Hepatic stellate cell (primary cell): ENCODE measurements at regions not wholly inside any gene's neighbourhood (a gene's known extent, or its start where the extent isn't known, plus 50 kb on each side); places are given as distances from the start of the nearest gene placed in this dataset.
"Not testable (repeated sequence)": the region's sequence is repeated elsewhere in the genome, so short reads cannot be mapped to it uniquely, and the experiment has no call there.

Experiments used
- DNase-seq: peaks from one replicate; pipeline ENCODE4 v3.0.0; 2011; ENCODE audit warnings: low spot score

DNA sequence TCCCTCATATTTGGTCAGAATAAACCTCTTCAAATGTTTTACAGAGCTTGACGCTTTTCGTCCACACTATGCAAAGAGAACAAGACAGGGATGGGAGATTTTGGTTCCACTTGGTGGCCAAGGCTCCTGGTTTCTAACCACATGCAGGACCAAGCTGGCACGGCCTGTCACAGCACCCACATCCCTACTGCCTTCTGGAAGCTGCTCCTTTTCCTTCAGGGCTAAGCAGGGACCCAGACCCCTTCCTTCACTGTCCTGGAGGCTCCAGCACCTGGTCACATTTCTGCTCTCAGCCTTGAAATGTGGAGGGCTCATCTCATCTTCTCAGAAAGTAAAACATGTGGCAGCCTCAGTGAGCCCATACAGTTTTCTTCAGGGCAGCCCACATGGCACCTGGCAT lies 50.4 kb upstream of the ARHGEF7 start:
- no peak for DNase-seq

DNA sequence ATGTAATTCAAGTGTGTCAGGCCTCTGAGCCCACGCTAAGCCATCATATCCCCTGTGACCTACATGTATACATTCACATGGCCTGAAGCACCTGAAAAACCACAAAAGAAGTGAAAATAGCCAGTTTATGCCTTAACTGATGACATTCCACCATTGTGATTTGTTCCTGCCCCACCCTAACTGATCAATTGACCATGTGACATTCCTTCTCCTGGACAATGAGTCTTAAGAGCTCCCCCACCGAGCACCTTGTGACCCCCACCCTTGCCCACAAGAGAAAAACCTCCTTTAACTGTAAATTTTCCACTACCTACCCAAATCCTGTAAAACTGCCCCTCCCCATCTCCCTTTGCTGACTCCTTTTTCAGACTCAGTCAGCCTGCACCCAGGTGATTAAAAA lies 52.1 kb upstream of the ARHGEF7 start:
- DNase-seq, result no peak

DNA sequence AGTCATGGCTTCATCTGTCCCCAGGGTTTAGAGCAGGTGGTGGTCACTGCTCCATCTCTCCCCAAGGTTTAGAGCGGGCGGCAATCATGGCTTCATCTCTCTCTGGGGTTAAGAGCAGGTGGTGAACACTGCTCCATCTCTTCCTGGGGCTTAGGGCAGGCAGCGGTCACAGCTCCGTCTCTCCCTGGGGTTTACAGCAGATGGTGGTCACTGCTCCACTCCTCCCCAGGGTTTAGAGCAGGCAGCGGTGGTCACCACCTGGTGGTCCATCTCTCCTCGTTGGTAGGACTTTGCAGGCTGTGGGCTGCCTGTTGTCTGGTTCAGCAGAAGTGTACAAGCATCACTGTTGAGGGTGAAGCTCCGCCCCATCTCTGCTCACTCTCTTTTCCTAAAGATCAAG lies 52.8 kb upstream of the ARHGEF7 start:
- no peak for DNase-seq

DNA sequence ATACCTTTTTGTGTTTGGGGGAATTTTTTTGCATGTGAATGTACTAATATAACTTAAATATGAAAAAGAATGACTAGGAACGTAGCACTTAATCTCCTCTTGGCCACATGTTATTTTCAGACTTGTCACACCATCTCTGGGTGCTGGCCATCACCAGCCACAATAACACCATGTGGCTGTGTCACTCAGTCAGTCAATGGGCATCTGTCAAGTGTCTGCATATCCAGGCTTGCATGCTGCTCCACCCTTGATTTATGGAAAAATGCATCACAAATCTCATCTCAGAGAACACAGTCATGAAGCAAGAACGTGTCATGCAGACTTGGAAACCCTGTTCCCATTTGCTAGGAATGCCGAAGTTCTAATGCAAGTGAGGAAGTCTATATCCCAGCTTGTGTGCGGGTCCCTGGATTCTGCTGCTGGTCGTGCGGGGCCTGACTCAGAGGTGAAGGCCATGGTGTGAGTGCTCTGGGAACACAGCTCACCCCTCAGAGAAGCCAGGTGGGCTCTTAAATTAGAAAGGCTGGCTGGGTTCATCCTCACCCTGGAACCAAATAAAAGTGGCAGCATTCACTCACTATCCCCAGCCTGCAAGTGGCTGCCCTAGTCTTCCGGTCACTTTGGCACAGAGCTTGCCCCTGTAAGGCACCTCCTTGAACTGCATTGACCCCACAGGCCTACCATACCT lies 53.6 kb upstream of the ARHGEF7 start:
- no peak for DNase-seq

DNA sequence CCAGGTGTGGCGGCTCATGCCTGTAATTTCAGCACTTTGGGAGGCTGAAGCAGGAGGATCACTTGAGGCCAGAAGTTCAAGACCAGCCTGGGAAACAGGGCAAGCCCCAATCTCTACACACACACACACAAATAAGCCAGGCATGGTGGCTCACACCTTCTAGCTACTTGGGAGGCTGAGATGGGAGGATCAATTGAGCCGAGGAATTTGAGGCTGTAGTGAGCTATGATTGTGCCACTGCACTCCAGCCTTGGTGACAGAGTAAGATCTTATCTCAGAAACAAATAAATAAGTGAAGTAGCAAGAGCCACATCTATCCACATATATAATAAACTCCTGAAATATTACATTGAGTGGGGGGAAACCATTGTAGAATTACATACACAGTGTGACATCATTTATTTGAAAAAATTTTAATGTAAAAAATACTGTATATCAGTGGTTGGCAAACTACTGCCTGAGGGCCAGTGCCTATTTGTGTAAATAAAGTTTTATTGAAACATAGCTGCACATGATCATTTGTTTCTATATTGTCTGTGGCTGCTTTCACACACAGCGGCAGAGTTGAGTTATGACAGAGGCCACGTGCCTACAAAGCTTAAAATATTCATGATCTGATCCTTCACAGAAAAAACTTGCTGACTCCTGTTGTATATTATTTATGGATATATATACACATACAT lies 54.7 kb upstream of the ARHGEF7 start:
- no peak for DNase-seq

DNA sequence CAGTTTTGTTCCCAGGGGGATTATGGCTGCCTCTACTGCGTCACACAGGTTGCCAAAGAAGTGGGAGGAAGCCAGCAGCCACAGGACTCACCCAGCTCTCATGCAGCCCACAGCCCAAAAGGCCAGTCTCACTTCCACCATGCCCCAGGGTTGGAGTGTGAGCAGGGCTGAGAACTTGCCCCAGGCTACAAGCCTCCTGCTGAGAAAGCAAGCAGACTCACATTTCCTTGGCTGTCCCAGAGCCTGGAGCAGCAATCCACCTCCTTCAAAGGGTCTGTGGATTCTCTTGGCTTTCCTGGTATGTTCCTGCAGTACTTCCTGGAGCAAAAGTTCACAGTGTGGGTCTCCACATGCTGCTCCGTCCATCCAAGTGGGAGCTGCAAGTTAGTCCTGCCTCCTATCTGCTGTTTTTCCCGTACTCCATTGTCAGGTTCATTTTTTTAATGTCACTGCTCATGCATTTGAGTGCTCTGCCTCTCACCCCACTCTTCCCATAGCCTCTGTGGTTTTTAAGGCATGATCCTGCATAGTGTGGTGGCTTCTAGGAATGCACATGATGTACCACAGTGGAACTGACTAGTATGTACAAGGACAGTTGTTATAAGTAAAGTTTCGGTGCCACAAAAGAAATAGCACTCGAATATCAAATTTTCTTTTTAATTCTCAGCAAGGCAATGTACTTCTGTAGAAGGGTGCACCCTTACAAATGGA lies 56.2 kb upstream of the ARHGEF7 start:
- DNase-seq, result peak; percentile 48

DNA sequence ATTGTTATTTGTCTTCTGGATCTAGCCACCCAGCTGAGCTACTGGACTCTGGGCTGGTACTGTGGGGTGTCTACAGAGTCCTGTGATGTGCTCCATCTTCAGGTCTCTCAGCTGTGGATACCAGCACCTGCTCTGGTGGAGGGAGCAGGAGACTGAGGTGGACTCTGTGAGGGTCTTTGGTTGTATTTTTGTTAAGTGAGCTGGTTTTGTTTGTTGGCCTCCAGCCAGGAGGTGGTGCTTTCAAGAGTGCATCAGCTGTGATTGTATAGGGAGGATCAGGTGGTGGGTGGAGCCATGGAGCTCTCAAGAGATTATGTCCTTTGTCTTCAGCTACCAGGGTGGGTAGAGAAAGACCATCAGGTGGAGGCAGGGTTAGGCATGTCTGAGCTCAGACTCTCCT lies 56.8 kb upstream of the ARHGEF7 start:
- DNase-seq, result not testable (repeated sequence)

DNA sequence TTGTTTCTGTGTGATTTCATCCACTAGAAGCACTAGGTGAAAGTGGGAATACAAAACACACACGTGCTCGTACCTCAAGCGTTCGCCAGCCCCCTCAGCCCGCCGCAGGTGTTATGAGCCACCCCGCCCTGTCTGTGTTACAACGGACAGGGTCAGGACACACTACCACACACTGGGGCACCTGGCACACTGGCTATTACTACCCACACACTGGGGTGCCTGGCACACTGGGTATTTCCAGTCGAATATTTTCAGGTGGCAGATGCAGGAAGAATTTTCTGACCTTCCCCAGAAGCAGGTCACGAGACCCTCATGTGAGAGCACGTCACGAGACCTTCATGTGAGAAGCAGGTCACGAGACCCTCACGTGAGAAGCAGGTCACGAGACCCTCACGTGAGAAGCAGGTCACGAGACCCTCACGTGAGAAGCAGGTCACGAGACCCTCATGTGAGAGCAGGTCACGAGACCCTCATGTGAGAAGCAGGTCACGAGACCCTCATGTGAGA lies 63.3 kb upstream of the ARHGEF7 start:
- not testable (repeated sequence) for DNase-seq

DNA sequence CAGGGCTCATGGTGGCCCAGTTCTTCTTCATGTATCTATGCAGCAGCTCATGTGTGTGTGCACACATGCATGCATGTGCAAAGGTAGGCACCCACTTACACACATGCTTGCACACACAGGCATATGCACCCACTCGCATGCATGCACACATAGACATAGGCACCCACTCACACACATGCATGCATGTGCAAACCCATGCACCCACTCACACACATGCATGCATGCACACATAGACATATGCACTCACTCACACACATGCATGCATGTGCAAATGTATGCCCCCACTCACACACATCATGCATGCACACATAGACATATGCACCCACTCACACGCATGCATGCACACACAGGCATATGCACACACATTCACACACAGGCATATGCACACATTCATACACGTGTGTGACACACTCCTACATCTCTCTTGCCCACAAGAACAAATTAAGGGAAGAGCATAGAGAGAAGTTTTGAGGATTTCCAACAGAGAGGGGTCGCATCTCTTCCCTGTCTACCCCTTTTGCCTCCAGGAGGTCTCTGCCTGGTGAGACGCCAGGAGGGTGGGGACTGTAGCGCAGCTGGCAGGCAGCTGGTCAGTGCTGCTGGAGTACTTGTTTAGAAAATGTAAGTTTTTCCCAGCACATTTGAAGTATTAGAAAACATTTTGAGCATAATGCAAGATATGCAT lies 63.9 kb upstream of the ARHGEF7 start:
- DNase-seq, result no peak

DNA sequence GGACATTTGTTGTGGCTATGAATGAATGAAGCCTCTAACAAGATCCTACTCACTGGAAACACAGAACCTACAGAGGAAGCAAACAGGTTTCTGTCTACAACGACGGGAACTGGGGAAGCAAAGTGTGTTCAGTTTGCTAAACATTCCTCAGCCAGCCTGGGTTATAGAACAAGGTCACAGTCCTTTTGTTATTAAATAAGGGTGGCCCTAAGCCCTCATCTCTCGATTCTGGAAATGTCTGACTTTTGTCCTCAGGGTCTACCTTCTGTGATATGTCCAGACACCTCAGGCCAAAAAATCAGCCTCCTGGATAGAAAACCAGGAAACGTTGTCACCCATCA lies 64.6 kb upstream of the ARHGEF7 start:
- no peak for DNase-seq

DNA sequence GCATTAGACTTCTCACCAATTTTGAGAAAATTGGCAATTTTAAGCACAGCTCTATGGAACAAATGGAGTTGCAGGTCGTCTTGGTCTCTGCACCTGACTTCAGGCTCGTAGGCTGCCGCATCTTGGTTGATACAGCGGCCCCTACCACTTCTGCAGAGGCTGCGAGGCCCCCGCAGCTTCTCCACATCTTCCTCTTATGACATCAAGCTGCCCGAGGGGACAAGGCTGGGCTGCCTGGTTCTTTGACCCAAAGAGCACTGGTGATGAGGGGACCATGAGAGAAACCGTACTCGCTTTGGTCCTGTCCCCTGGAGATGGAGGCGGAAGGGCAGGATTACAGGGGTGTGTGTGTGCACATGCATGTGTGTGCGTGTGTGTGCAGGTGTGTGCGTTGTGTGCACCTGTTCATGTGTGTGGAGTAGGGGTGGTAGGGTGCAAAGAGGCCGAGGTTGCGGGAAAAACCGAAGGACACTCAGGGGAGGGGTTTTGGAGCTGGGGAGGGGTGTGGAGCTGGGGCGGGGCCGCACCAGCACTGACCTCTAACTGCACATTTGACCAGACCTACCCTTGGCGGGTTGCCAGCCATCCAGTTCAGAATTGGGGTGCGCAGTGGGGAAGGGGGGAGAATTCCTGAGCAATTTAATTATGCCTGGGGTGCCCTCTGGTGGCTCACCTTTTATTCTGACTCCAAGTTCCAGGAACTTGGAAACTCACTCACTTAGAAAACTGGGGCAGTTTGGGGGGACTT lies 65.1 kb upstream of the ARHGEF7 start:
- DNase-seq, result peak; percentile 31

DNA sequence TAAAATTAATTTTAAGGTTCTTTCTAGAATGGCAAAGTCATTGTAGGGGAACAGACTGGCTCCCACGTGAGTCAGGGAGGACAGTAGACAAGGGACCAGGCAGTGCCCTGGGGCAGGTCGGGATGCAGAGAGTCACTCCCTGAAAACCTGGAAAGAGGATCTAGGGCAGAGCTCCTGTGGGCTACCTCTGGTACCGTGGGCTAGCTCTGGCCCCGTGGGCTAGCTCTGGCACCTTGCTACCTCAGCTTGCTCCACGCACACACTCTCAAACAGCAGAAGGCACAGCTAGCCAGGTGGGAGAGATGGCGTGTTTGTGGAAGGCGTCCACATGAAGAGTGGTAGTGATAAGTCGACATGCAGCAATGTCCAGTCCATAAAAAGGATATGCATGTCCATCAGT lies 66.7 kb upstream of the ARHGEF7 start:
- DNase-seq, result no peak

DNA sequence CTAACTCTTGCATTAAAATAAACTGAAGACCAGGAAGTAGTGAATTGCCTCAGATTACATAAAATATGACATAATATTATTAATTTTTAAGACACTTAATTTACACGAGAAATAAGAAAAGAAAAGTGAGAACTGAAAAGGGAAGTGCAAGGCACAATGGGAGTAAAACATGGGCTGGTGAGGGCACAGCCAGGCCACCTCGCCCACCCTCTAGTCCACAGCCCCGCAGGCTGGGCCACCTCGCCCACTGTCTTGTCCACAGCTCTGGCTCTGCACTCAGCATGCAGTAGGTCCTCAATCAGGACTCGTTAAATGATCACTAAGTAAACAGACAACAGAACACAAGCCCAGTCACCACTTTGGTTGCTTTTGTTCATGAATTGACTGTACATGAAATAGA lies 67.8 kb upstream of the ARHGEF7 start:
- DNase-seq, result no peak

DNA sequence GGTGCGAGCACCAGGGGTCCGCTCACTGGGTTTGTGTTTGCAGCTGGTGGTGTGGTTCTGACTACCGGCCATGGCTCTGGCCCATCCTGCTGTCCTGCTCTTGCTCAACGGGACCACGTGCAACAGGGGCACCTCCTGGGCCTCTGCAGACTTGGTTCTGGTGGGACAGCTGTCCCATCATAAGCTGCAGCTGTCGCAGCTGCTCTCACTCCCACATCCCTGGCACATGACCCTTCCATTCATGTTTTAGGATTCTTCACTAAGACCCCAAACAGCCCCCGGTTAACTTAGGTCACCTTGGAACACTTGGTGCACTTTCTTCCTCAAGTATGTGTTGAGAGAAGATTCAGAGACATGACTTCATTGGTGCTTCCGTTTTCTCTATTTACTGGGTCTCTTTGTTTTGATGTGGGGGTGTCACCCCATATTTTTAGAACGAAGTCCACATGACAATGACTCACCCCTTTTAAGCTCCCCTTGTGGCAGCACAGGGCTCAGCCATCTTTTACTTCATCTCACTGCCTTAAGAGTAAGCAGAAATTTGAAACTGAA lies 68.4 kb upstream of the ARHGEF7 start:
- DNase-seq, result no peak

DNA sequence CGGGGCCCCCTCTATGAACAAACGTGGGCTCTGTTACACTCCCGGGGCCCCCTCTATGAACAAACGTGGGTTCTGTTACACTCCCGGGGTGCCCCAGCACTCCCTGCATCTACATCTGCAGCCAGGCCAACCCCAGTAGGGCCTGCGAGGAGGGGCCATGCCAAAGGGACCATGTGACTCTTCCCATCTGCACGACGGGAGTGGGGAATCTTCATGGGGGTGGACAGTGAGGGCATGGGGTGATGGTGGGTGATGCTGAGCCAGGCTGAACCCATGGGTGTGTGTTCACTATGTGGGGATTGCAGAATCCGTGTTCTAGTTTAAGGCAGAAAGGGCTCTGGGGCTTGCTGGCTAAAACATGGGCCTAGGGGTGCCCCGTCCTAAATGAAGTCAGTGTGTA lies 69.9 kb upstream of the ARHGEF7 start:
- no peak for DNase-seq

DNA sequence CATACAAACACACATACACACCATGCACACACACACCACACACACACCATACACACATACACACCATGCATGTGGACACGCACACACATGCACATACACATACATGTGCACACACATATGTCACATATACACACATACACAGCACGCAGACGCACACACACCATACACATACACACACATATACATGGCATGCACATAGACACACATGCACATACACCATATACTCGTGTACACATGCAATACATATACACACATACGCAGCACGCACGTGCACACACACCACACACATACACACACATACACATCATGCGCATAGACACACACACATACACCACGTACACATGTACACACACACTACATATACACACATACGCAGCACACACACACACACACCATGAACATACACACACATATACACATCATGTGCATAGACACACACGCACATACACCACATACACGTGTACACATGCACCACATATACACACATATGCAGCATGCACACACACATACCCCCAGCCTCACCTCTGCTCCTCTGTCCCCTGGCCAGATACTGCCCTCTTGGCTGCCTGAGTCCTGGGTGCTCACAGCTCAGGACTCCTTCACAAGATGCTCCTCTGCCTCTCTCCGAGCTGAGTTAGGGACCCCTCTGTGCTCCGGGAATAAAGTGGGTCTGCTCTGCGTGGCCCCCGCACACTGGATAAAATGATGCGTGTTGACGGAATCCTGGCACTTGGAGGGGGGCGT lies 70.9 kb upstream of the ARHGEF7 start:
- no peak for DNase-seq

DNA sequence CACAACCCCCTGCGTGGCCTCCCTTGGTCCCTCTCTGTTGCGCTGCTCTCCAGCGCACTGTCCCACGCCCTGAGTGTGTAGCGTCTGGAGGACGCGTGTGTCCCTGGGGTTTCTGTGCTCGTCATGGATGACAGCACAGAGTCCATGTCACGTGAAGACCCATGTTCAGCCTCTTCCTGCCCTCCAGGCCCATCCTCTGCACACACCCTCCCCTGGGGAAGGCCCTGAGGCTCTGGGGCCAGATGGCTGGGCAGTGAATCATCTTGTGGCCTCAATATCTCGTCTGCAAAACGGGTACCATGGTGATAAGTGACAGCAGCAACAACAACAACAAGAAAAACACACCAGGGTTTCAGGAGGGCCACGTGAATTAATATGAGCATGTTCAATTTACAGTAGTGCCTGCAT lies 71.5 kb upstream of the ARHGEF7 start:
- DNase-seq, result peak; percentile 88

DNA sequence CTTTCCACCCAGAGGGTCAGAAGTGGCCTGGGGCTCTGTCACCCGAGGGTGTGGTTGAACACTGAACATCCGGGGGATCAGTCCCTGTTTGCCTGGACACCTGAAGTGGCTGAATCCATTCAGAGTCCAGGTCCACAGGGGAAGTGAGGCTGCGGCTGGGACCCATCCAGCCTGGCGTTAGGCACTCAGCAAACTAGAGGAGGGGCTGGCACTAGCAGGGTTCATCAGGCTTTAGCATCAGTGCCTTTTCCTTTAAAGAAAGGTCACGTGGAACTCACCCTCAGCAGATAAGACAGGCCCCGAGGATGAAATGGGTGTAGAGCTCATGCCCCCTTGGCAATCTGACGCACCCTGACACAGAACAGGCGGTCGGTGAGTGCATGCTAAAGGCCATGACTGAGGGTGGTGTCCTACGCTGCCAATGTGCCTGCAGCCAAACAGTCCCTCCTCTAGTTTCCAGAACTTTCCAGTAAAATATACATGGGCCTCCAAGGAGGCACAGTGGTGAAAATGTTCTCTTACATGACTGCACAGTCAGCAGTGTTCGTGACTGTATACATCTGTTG lies 72.4 kb upstream of the ARHGEF7 start:
- DNase-seq, result no peak

DNA sequence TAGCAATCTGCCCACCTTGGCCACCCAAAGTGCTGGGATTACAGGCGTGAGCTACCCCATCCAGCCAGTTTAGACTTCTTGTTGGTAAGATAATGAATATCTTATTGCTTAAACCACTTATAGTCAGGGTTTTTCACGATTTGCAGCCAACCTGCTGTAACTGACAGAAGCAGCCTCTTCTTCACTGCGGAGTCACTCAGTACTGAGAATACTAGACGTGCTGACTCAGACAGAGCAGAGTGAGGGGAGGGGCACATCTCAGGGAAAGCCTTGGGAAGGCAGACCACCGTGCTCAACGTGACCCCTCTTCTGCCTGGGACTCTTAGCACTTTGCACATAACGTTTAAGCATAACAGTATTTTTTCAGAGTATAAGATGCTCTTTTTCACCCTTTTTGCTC lies 74.3 kb upstream of the ARHGEF7 start:
- no peak for DNase-seq

DNA sequence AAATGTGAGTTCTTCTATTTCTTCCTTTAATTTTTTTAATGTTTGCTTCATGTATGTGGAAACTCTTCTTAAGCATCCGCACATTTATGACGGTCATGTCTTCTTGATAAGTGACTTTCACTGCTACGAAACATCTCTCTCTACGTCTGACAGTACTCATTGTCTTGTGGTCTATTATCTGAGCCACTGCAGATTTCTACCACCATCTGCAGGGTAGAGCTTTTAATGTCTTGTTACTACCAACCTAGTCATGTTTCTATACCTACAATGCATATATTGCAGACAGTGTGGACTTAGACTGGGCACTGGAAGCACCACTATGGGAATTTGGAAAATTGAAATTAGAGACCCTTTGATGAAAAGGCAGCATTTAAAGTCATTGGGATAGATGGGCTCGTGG lies 75.4 kb upstream of the ARHGEF7 start:
- no peak for DNase-seq

DNA sequence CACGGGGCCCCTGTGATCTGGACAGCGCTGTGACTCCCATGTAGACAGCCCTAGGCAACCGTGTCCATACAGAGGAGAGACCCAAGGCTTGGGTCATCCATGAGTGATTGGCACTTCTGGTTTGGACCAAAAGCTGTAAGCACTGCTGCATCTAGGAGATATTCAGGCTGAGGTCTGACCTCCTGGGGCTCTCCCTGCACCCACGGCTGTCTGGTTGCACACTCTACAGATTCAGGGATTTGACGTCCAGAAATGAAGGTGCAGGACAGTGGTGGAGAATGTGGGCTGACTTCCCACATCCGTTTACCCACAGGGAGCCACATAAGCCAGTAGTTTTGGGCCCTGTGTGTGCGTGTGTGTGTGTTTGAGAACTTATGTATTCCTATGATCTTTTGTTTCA lies 76.2 kb upstream of the ARHGEF7 start:
- DNase-seq, result no peak
